ENCODE measurements at regions not wholly inside any gene's neighbourhood (a gene's known extent, or its start where the extent isn't known, plus 50 kb on each side); places are given as distances from the start of the nearest gene placed in this dataset.

DNA sequence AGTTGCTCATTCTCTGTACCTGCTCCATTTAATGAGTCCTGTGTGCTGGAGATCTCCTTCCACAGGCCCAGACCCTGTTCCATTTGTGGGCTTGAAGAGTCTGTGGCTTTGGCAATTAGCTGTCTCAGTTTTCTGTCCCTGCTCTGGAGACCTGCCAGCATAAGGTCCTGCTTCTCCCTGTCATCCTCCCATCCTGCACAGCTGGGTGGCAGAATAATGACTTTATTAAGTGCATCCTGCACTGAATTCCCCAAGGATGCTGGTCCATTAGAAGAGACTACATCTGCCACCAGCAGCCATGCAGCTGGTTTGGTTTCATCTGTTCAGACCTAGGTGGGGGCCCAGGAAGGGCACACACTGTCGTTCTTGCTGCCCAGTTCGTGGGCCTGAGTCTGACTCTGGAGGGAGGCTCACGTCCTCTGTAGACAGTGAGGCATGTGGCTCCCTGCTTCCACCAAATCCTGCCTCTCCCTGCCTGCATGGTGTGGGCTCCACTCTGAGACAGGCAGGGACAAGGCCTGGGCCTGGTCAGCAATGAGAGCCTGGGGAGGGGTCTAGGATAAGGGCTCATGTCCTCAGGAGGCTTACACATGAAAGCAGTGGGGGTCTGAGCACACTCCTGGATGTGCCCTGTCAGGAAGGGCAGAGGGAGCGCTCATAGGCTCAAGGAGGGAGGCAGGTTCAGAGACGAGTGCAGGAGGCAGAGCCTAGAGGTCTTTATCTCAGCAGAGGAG, 78.4 kb upstream of the PRR23E start:
- no peak overlapping the region for H2AFZ ChIP-seq (ENCODE audit: low read length)
- no peak overlapping the region for H2BK20ac ChIP-seq (ENCODE audit: low read depth, low read length, poor library complexity, severe bottlenecking)
- H4K5ac ChIP-seq (ENCODE audit: insufficient read length, low read depth, low read length), result no peak overlapping the region
- H3K9me3 ChIP-seq (ENCODE audit: control insufficient read depth, low read depth, low read length), result peaks cover 10% of the 10 kb centered on the region
- H3K27me3 Mint-ChIP-seq (ENCODE audit: low read depth), result peaks cover 18% of the 10 kb centered on the region; the same call in 1 of the 2 replicates
- 0 out of 2 replicates have a peak, but pooled peaks cover 2% of the 10 kb centered on the region for H3K4me1 ChIP-seq (ENCODE audit: insufficient read depth, low read length)
- H2BK12ac ChIP-seq (ENCODE audit: insufficient read length, low read depth, low read length), result no peak overlapping the region
- H3K36me3 Mint-ChIP-seq (ENCODE audit: insufficient read depth in 1 of 3, low read depth in 3 of 3), result peaks cover 11 to 35% (median 11%) of the 10 kb centered on the region in 3 experiments
- no peak overlapping the region for H3K4me2 ChIP-seq (ENCODE audit: insufficient read depth, insufficient read length, low read length)
- TF ChIP-seq, protein P1, sequence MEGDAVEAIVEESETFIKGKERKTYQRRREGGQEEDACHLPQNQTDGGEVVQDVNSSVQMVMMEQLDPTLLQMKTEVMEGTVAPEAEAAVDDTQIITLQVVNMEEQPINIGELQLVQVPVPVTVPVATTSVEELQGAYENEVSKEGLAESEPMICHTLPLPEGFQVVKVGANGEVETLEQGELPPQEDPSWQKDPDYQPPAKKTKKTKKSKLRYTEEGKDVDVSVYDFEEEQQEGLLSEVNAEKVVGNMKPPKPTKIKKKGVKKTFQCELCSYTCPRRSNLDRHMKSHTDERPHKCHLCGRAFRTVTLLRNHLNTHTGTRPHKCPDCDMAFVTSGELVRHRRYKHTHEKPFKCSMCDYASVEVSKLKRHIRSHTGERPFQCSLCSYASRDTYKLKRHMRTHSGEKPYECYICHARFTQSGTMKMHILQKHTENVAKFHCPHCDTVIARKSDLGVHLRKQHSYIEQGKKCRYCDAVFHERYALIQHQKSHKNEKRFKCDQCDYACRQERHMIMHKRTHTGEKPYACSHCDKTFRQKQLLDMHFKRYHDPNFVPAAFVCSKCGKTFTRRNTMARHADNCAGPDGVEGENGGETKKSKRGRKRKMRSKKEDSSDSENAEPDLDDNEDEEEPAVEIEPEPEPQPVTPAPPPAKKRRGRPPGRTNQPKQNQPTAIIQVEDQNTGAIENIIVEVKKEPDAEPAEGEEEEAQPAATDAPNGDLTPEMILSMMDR (conservative IDR thresholded peaks at IDR 0.05), result no peak
- no peak overlapping the region for H2BK120ac ChIP-seq (ENCODE audit: low read depth, low read length, poor library complexity, severe bottlenecking)
- no peak overlapping the region for H3K56ac ChIP-seq (ENCODE audit: insufficient read length, low read depth, low read length)
- H2BK15ac ChIP-seq (ENCODE audit: low read depth, low read length), result no peak overlapping the region
- H4K20me1 ChIP-seq (ENCODE audit: control insufficient read depth, insufficient read depth, insufficient read length), result no peaks in the 10 kb centered on the region
- H3K79me2 ChIP-seq (ENCODE audit: insufficient read depth, low read length), result no peaks in the 10 kb centered on the region
- no peak overlapping the region for H4K8ac ChIP-seq (replicated peaks; ENCODE audit: insufficient read length, low read depth, low read length)
- H3K23me2 ChIP-seq (ENCODE audit: insufficient read length, low read depth, low read length, poor library complexity, severe bottlenecking), result no peaks in the 10 kb centered on the region
- no peak overlapping the region for H3K27ac Mint-ChIP-seq
- peaks cover 17 to 26% of the 10 kb centered on the region in 2 experiments for H3K9me3 Mint-ChIP-seq
- no peak overlapping the region for H3K14ac ChIP-seq (ENCODE audit: insufficient read depth, low read length)
- H3K23ac ChIP-seq (ENCODE audit: insufficient read length, low read depth, low read length), result no peak overlapping the region
- H3K4ac ChIP-seq (ENCODE audit: low read depth, low read length), result no peak overlapping the region
- no peak overlapping the region for H3T11ph ChIP-seq (ENCODE audit: low read length)
- H3K9ac ChIP-seq (ENCODE audit: extremely low read depth, insufficient read length, low read length), result no peak overlapping the region
- H2AK5ac ChIP-seq (ENCODE audit: insufficient read length, low read length), result no peak overlapping the region
- no peak overlapping the region for H3K4me3 Mint-ChIP-seq
- no peaks in the 10 kb centered on the region for H3K79me1 ChIP-seq (ENCODE audit: insufficient read depth, low read depth, low read length, poor library complexity, severe bottlenecking)
- no peak overlapping the region for H3K27ac ChIP-seq (ENCODE audit: insufficient read length, low read depth, low read length)
- no peak overlapping the region for H4K91ac ChIP-seq (ENCODE audit: insufficient read length, low read depth, low read length)
- no peak overlapping the region for H2BK5ac ChIP-seq (ENCODE audit: insufficient read length, low read length)
- no peak for DNase-seq
- WGBS (ENCODE audit: extremely low coverage, insufficient read length, low lambda C conversion rate), result no CpG with 5 or more reads among the region's 5 CpGs
- H3K27me3 ChIP-seq (ENCODE audit: insufficient read depth, low read length), result no peaks in the 10 kb centered on the region
- H3K4me1 Mint-ChIP-seq, result peaks cover 61% of the 10 kb centered on the region in 2 experiments
- H3K18ac ChIP-seq (ENCODE audit: insufficient read length, low read depth, low read length), result no peak overlapping the region

Measured in H9 (cell line).